Mesothelial cell of epicardium (in vitro differentiated cells): ENCODE measurements at regions not wholly inside any gene's neighbourhood (a gene's known extent, or its start where the extent isn't known, plus 50 kb on each side); places are given as distances from the start of the nearest gene placed in this dataset.

Experiments
- DNase-seq, 2 experiments: peaks; one replicate each; pipeline ENCODE4 v3.0.0; 2021; ENCODE audit warnings: low spot score in 2 of 2; ENCODE audit not compliant: unreplicated experiment in 2 of 2
- H3K27ac Mint-ChIP-seq: 2 replicates; pipeline ENCODE4 v1.8.0; 2021; ENCODE audit warnings: mixed read lengths
- H3K27me3 Mint-ChIP-seq: 2 replicates; pipeline ENCODE4 v1.8.0; 2021; ENCODE audit warnings: low read depth, mixed read lengths
- H3K36me3 Mint-ChIP-seq: 2 replicates; pipeline ENCODE4 v1.8.0; 2021; ENCODE audit warnings: mixed read lengths
- H3K4me1 Mint-ChIP-seq: 2 replicates; pipeline ENCODE4 v1.8.0; 2021; ENCODE audit warnings: mixed read lengths
- H3K4me3 Mint-ChIP-seq: 2 replicates; pipeline ENCODE4 v1.8.0; 2021; ENCODE audit warnings: mild to moderate bottlenecking, moderate library complexity, mixed read lengths
- H3K9me3 Mint-ChIP-seq: 2 replicates; pipeline ENCODE4 v1.8.0; 2021; ENCODE audit warnings: mixed read lengths
- CTCF ChIP-seq: fragments of 200-600 bp; sonication (generic); IDR thresholded peaks from one replicate; pipeline ENCODE4 v1.5.0; 2021; ENCODE audit warnings: antibody characterized with exemption; ENCODE audit not compliant: unreplicated experiment

- H3K4me3 Mint-ChIP-seq = no peak overlapping the region
- DNase-seq = no peak
- peaks cover 4% of the 10 kb centered on the region for H3K4me1 Mint-ChIP-seq
- H3K36me3 Mint-ChIP-seq = no peaks in the 10 kb centered on the region
- H3K9me3 Mint-ChIP-seq = peaks cover 19% of the 10 kb centered on the region
- no peak overlapping the region for H3K27ac Mint-ChIP-seq
- TF ChIP-seq CTCF = no peak
- H3K27me3 Mint-ChIP-seq = no peaks in the 10 kb centered on the region
Observed at GRCh38 chr4:65983061-65983460, 312.8 kb upstream of the EPHA5 start.

- TF ChIP-seq CTCF = no peak
- no peak overlapping the region for H3K4me3 Mint-ChIP-seq
- no peak overlapping the region for H3K27ac Mint-ChIP-seq
- no peak for DNase-seq
- H3K4me1 Mint-ChIP-seq = no peaks in the 10 kb centered on the region
- H3K27me3 Mint-ChIP-seq = no peaks in the 10 kb centered on the region
- H3K36me3 Mint-ChIP-seq = no peaks in the 10 kb centered on the region
- peaks cover 15% of the 10 kb centered on the region for H3K9me3 Mint-ChIP-seq
Observed at GRCh38 chr4:65976287-65976686, 306.0 kb upstream of the EPHA5 start.

GRCh38 chr4:65973186-65973585 is 302.9 kb upstream of the EPHA5 start:
- peaks cover 12% of the 10 kb centered on the region for H3K9me3 Mint-ChIP-seq
- no peak overlapping the region for H3K4me3 Mint-ChIP-seq
- no peaks in the 10 kb centered on the region for H3K4me1 Mint-ChIP-seq
- no peak overlapping the region for H3K27ac Mint-ChIP-seq
- H3K27me3 Mint-ChIP-seq = no peaks in the 10 kb centered on the region
- no peaks in the 10 kb centered on the region for H3K36me3 Mint-ChIP-seq
- TF ChIP-seq CTCF = no peak
- no peak for DNase-seq

GRCh38 chr4:65971686-65972085 is 301.4 kb upstream of the EPHA5 start:
- no peaks in the 10 kb centered on the region for H3K27me3 Mint-ChIP-seq
- no peaks in the 10 kb centered on the region for H3K4me1 Mint-ChIP-seq
- H3K36me3 Mint-ChIP-seq = no peaks in the 10 kb centered on the region
- TF ChIP-seq CTCF = no peak
- H3K9me3 Mint-ChIP-seq = peaks cover 6% of the 10 kb centered on the region
- no peak overlapping the region for H3K27ac Mint-ChIP-seq
- DNase-seq = no peak
- no peak overlapping the region for H3K4me3 Mint-ChIP-seq

- Mint-ChIP-seq H3K36me3 (no peaks in the 10 kb centered on the region), H3K27ac (no peak overlapping the region), H3K4me3 (no peak overlapping the region), H3K9me3 (no peaks in the 10 kb centered on the region), H3K27me3 (no peaks in the 10 kb centered on the region), H3K4me1 (no peaks in the 10 kb centered on the region)
- no peak for TF ChIP-seq CTCF
- DNase-seq = no peak
Observed at GRCh38 chr4:65968831-65969558, 298.7 kb upstream of the EPHA5 start.
